Panc1 (cell line): ENCODE measurements at regions not wholly inside any gene's neighbourhood (a gene's known extent, or its start where the extent isn't known, plus 50 kb on each side); places are given as distances from the start of the nearest gene placed in this dataset.
"Not testable (repeated sequence)": the region's sequence is repeated elsewhere in the genome, so short reads cannot be mapped to it uniquely, and the experiment has no call there.

Experiments used
- POLR2AphosphoS5 ChIP-seq: IDR thresholded peaks from 2 replicates; pipeline ENCODE4 v1.6.1; 2012; ENCODE audit warnings: mild to moderate bottlenecking, low read depth, low read length, moderate library complexity
- SIN3A ChIP-seq: IDR thresholded peaks from 2 replicates; pipeline ENCODE4 v1.6.1; 2012; ENCODE audit warnings: low read depth, mild to moderate bottlenecking, low read length, moderate library complexity, borderline replicate concordance; ENCODE audit not compliant: insufficient read depth
- TCF7L2 ChIP-seq: IDR thresholded peaks from 2 replicates; pipeline ENCODE4 v1.6.1; 2011; ENCODE audit warnings: mild to moderate bottlenecking, low read depth, low read length, inconsistent platforms
- TF ChIP-seq, protein P1 (sequence below): fragments of 450-650 bp; IDR thresholded peaks from 2 replicates; pipeline ENCODE4 v1.5.1; 2017; ENCODE audit warnings: mild to moderate bottlenecking
- TF ChIP-seq, protein P2 (sequence below), 2 experiments: IDR thresholded peaks; 2 replicates each; pipeline ENCODE4 v1.6.1; 2011 to 2012; ENCODE audit warnings: low read depth in 2 of 2, control low read depth in 1 of 2, low read length in 1 of 2, mild to moderate bottlenecking in 1 of 2, moderate library complexity in 1 of 2; ENCODE audit not compliant: insufficient read depth in 1 of 2

DNA sequence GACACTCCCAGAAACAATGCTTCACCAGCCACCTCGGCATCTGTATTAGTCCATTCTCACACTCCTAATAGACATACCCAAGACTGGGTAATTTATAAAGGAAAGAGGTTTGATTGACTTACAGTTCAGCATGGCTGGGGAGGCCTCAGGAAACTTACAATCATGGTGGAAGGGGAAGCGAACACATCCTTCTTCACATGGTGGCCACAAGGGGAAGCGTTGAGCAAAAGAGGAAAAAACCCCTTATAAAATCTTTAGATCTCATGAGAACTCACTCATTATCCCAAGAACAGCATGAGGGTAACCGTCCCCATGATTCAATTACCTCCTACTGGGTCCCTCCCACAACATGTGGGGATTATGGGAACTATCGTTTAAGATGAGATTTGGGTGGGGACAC lies 140.9 kb downstream of the LIG4 start:
- not testable (repeated sequence) for TF ChIP-seq POLR2AphosphoS5, TCF7L2, SIN3A
- TF ChIP-seq, protein P1, sequence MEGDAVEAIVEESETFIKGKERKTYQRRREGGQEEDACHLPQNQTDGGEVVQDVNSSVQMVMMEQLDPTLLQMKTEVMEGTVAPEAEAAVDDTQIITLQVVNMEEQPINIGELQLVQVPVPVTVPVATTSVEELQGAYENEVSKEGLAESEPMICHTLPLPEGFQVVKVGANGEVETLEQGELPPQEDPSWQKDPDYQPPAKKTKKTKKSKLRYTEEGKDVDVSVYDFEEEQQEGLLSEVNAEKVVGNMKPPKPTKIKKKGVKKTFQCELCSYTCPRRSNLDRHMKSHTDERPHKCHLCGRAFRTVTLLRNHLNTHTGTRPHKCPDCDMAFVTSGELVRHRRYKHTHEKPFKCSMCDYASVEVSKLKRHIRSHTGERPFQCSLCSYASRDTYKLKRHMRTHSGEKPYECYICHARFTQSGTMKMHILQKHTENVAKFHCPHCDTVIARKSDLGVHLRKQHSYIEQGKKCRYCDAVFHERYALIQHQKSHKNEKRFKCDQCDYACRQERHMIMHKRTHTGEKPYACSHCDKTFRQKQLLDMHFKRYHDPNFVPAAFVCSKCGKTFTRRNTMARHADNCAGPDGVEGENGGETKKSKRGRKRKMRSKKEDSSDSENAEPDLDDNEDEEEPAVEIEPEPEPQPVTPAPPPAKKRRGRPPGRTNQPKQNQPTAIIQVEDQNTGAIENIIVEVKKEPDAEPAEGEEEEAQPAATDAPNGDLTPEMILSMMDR = peak; percentile 8; the same call in 1 of the 2 replicates
- TF ChIP-seq, protein P2, sequence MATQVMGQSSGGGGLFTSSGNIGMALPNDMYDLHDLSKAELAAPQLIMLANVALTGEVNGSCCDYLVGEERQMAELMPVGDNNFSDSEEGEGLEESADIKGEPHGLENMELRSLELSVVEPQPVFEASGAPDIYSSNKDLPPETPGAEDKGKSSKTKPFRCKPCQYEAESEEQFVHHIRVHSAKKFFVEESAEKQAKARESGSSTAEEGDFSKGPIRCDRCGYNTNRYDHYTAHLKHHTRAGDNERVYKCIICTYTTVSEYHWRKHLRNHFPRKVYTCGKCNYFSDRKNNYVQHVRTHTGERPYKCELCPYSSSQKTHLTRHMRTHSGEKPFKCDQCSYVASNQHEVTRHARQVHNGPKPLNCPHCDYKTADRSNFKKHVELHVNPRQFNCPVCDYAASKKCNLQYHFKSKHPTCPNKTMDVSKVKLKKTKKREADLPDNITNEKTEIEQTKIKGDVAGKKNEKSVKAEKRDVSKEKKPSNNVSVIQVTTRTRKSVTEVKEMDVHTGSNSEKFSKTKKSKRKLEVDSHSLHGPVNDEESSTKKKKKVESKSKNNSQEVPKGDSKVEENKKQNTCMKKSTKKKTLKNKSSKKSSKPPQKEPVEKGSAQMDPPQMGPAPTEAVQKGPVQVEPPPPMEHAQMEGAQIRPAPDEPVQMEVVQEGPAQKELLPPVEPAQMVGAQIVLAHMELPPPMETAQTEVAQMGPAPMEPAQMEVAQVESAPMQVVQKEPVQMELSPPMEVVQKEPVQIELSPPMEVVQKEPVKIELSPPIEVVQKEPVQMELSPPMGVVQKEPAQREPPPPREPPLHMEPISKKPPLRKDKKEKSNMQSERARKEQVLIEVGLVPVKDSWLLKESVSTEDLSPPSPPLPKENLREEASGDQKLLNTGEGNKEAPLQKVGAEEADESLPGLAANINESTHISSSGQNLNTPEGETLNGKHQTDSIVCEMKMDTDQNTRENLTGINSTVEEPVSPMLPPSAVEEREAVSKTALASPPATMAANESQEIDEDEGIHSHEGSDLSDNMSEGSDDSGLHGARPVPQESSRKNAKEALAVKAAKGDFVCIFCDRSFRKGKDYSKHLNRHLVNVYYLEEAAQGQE (IDR thresholded peaks at IDR 0.05; ENCODE audit: insufficient read depth in 1 of 2, low read depth in 2 of 2, low read length in 1 of 2) = not testable (repeated sequence)
